SIG-M5 treated with dmso at 0.1 percent for 504 hours (cell line): ENCODE measurements at regions not wholly inside any gene's neighbourhood (a gene's known extent, or its start where the extent isn't known, plus 50 kb on each side); places are given as distances from the start of the nearest gene placed in this dataset.
"Not testable (repeated sequence)": the region's sequence is repeated elsewhere in the genome, so short reads cannot be mapped to it uniquely, and the experiment has no call there.

Experiments used
- DNase-seq: peaks from one replicate; lab custom pipeline; 2025; ENCODE audit not compliant: unreplicated experiment; lab: John Stamatoyannopoulos, UW

- DNase-seq: no peak
These were observed 1274.5 kb upstream of the TMEFF2 start for GRCh38 chr2:193469251-193469650.

GRCh38 chr2:193467276-193467987, 1272.7 kb upstream of the TMEFF2 start:
- DNase-seq: no peak

GRCh38 chr2:193463011-193463410, 1268.3 kb upstream of the TMEFF2 start:
- DNase-seq: no peak

DNA sequence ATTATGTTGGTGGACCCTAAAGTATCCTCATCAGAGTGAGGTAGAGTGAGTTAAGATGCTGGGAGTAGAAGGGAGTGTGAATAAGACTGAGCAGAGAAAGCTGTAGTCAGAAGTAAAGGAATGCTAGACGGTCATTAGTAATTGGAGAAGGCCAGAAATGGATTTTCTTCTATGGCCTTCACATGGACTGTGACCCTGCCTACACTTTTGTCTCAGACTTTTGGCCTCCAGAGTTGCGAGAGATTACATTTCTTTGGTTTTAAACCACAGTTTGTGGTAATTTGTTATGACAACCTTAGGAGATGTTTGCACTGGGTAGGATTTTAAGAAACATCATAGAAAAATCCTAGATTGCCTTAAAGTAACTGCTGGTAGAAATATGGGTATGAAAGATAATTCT, 1267.7 kb upstream of the TMEFF2 start:
- no peak for DNase-seq

GRCh38 chr2:193461431-193461934, 1266.8 kb upstream of the TMEFF2 start:
- no peak for DNase-seq

- DNase-seq: no peak
These were observed 1252.2 kb upstream of the TMEFF2 start for GRCh38 chr2:193446967-193447366.

- DNase-seq: no peak
These were observed 1247.6 kb upstream of the TMEFF2 start for GRCh38 chr2:193442293-193442692.

GRCh38 chr2:193428336-193428818, 1233.6 kb upstream of the TMEFF2 start:
- no peak for DNase-seq

DNA sequence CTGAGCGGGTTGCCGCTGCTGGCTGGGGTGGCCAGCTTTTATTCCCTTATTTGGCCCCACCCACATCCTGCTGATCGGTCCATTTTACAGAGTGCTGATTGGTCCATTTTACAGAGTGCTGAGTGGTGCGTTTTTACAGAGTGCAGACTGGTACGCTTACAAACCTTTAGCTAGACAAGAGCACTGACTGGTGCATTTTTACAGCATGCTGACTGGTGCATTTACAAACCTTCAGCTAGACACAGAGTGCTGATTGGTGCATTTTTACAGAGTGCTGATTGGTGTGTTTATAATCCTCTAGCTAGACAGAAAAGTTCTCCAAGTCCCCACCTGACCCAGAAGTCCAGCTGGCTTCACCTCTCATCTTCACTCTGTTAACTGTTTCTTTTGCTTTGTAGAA, 1217.6 kb upstream of the TMEFF2 start:
- DNase-seq: not testable (repeated sequence)

- DNase-seq: no peak
These were observed 1215.2 kb upstream of the TMEFF2 start for GRCh38 chr2:193409951-193410350.

GRCh38 chr2:193382583-193382982, 1187.8 kb upstream of the TMEFF2 start:
- DNase-seq: no peak

DNA sequence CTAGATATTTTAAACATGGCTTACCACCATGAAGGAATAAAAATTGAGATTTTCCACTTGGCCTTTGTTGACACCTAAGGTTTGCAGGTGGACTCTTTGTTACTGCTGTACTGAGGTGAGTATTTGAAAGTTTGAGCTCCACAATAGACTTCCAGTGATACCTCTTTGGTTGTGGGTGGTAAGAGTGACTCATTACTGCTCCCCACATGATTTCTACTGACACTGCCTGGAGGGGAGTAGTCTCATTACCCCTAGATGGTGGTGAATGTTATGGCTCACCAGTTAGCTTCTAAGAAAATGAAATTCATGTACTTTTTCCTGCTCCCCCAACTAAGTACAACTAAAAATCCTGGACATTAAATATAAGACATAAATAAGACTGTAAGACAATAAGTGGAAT, 1183.1 kb upstream of the TMEFF2 start:
- no peak for DNase-seq

GRCh38 chr2:193373120-193373519, 1178.4 kb upstream of the TMEFF2 start:
- DNase-seq: no peak

DNA sequence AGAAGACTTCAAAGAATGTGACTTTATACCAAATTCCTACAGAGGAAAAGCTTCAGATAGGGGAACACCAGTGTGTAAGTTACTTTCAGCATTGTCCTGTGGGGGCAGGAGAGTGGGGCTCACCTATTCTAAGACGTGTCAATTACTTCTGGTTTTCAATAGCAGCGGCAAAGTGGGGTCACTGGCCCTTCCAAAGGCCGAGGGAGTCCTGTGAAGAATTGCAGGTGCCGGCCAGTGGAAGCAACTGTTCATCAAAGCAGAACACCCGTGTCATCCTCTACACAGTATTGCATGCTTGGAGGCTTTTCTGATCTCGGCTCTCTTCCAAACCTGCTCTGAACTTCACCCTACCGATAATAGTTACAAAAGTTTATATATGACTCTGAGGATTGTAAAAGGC, 1176.5 kb upstream of the TMEFF2 start:
- no peak for DNase-seq

GRCh38 chr2:193368615-193369014, 1173.9 kb upstream of the TMEFF2 start:
- DNase-seq: no peak

- DNase-seq: no peak
These were observed 1162.8 kb upstream of the TMEFF2 start for GRCh38 chr2:193357508-193357907.

DNA sequence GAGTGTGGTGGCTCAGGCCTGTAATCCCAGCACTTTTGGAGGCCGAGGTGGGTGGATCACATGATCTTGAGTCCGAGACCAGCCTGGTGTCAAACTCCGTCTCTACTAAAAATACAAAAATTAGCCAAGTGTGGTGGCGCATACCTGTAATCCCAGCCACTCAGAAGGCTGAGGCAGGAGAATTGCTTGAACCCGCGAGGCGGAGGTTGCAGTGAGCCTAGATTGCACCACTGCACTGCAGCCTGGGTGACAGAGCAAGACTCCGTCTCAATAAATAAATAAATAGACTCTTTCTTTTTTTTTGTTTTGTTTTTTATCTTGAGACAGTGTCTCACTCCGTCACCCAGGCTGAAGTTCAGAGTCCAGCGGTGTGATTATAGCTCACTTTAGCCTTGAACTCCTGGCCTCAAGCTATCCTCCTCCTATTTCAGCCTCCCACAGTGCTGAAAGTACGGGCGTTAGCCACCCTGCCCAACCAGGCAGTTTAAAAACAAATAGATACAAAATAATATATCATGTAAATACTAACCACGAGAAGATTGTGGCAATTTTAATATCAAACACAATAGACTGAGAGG, 1158.0 kb upstream of the TMEFF2 start:
- DNase-seq: not testable (repeated sequence)

- DNase-seq: no peak
These were observed 1155.8 kb upstream of the TMEFF2 start for GRCh38 chr2:193350509-193350908.

DNA sequence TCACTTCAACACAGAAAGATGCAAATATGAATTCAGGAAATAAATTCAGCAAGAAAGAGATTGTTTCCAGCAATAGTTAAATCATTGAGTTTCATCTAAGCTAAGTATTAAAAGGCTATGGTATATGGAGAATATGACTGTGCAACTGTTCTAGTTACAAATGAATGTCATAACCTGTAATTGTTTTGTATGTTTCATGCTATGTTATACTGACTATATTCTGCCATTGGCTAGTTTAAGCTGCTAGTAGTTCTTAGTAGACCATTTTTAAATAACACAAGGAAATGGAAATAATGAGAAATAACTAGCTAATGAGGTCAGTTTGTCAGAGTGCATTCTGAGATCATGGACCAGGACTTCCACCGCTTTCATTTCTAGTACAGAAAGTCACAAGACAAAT, 1154.9 kb upstream of the TMEFF2 start:
- no peak for DNase-seq

DNA sequence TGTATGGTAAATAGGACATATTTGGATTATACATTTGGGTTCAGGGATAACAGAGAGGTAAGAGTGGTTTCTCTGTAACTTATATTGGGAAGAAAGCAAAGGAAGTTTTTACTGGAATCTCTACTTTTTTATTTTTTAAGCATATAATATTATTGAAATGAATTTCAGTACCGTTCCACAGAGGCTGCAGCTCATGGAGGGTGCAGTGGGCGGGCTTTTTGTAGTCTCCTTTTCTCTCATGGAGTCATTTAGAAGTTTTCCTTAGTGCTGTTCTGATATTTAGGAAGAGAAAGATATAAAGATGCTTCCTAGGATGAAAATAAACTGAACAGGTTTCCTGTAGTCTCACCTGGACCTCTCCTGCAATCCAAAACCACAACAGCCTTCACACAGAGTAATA, 1153.3 kb upstream of the TMEFF2 start:
- no peak for DNase-seq

- DNase-seq: no peak
These were observed 1142.0 kb upstream of the TMEFF2 start for GRCh38 chr2:193336781-193337180.

DNA sequence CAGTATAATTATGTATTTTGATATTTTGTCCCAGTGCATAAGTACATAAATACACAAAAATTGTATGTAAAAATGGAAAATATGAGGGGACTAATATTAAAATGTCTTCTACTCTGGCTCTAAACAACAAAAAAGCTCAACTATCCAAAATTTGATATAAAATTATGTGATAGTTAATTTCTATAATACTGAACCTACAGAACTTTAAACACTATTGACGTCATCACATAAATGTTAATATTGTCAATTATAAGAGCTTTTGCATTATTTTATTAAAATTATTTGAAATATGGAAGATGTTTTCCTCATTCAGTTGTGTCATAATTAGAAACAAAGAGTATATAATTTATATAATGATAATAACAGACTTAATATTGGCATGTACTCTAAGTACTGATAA, 1139.7 kb upstream of the TMEFF2 start:
- no peak for DNase-seq

GRCh38 chr2:193333539-193333938, 1138.8 kb upstream of the TMEFF2 start:
- no peak for DNase-seq
